Panc1 (cell line): ENCODE measurements at regions not wholly inside any gene's neighbourhood (a gene's known extent, or its start where the extent isn't known, plus 50 kb on each side); places are given as distances from the start of the nearest gene placed in this dataset.

ENCODE experiments used
- ATAC-seq: fragments of 200-7000 bp; cut with Tn5 transposase; 2 replicates; pipeline ENCODE4 v1.9.1; 2020; ENCODE audit warnings: mild to moderate bottlenecking, moderate library complexity
- BruUV-seq: library from RNA; stranded (reverse); fragments of 400-500 nt; replicated peaks from 2 replicates; lab custom pipeline; 2021; lab: Mats Ljungman, UMichigan
- CTCF ChIA-PET: fragments of 300-600 bp; sonication (Branson Sonifier 250); formaldehyde crosslinking; loops from one replicate; lab custom pipeline; 2022; ENCODE audit warnings: antibody characterized with exemption; lab: Charles Lee
- POLR2A ChIA-PET: fragments of 300-600 bp; sonication (Branson Sonifier 250); formaldehyde crosslinking; loops from one replicate; lab custom pipeline; 2022; ENCODE audit warnings: antibody characterized with exemption; lab: Charles Lee
- DNase-seq: peaks from one replicate; pipeline ENCODE4 v3.0.0-alpha.2; 2010; ENCODE audit warnings: low read depth, low spot score
- H3K27ac ChIP-seq: 2 replicates; pipeline ENCODE4 v1.5.1; 2011; ENCODE audit warnings: mild to moderate bottlenecking, low read length, inconsistent platforms
- H3K27me3 ChIP-seq: fragments of 200-500 bp; sonication (Bioruptor generic); 2 replicates; pipeline ENCODE4 v1.6.0; 2014; ENCODE audit warnings: low read length, inconsistent platforms; ENCODE audit not compliant: control insufficient read depth, insufficient read depth
- H3K36me3 ChIP-seq: fragments of 200-500 bp; sonication (Bioruptor generic); 2 replicates; pipeline ENCODE4 v1.5.1; 2014; ENCODE audit warnings: inconsistent platforms, mild to moderate bottlenecking, low read length, moderate library complexity; ENCODE audit not compliant: control insufficient read depth, insufficient read depth
- H3K4me1 ChIP-seq: 2 replicates; pipeline ENCODE4 v1.5.1; 2011; ENCODE audit warnings: inconsistent platforms, mild to moderate bottlenecking, low read length, moderate library complexity; ENCODE audit not compliant: control insufficient read depth, insufficient read depth
- H3K4me3 ChIP-seq, 2 experiments: 2 replicates each; pipeline ENCODE4 v1.5.1; 2011 to 2012; ENCODE audit warnings: low read depth in 2 of 2, low read length in 2 of 2, mild to moderate bottlenecking in 2 of 2, inconsistent platforms in 1 of 2, moderate library complexity in 1 of 2
- H3K9me3 ChIP-seq: fragments of 200-500 bp; sonication (Bioruptor generic); 2 replicates; pipeline ENCODE4 v1.5.1; 2014; ENCODE audit warnings: low read depth, mild to moderate bottlenecking, inconsistent platforms, low read length, moderate library complexity; ENCODE audit not compliant: control insufficient read depth, insufficient read depth
- POLR2AphosphoS5 ChIP-seq: IDR thresholded peaks from 2 replicates; pipeline ENCODE4 v1.6.1; 2012; ENCODE audit warnings: mild to moderate bottlenecking, low read depth, low read length, moderate library complexity
- SIN3A ChIP-seq: IDR thresholded peaks from 2 replicates; pipeline ENCODE4 v1.6.1; 2012; ENCODE audit warnings: low read depth, mild to moderate bottlenecking, low read length, moderate library complexity, borderline replicate concordance; ENCODE audit not compliant: insufficient read depth
- TCF7L2 ChIP-seq: IDR thresholded peaks from 2 replicates; pipeline ENCODE4 v1.6.1; 2011; ENCODE audit warnings: mild to moderate bottlenecking, low read depth, low read length, inconsistent platforms
- in situ Hi-C: cut with HindIII; loops from 2 replicates; pipeline ENCODE4 v1.10.0; 2016; ENCODE audit warnings: low sequenced_read_pairs, low pct_unique_long_range_greater_than_20kb
- intact Hi-C: fragments of 100-400 bp; cut with micrococcal nuclease; formaldehyde crosslinking; loops from one replicate; pipeline ENCODE4 v1.10.0; 2022; ENCODE audit not compliant: unreplicated experiment
- TF ChIP-seq, protein P1 (sequence below): fragments of 450-650 bp; IDR thresholded peaks from 2 replicates; pipeline ENCODE4 v1.5.1; 2017; ENCODE audit warnings: mild to moderate bottlenecking
- TF ChIP-seq, protein P2 (sequence below), 2 experiments: IDR thresholded peaks; 2 replicates each; pipeline ENCODE4 v1.6.1; 2011 to 2012; ENCODE audit warnings: low read depth in 2 of 2, control low read depth in 1 of 2, low read length in 1 of 2, mild to moderate bottlenecking in 1 of 2, moderate library complexity in 1 of 2; ENCODE audit not compliant: insufficient read depth in 1 of 2

DNA sequence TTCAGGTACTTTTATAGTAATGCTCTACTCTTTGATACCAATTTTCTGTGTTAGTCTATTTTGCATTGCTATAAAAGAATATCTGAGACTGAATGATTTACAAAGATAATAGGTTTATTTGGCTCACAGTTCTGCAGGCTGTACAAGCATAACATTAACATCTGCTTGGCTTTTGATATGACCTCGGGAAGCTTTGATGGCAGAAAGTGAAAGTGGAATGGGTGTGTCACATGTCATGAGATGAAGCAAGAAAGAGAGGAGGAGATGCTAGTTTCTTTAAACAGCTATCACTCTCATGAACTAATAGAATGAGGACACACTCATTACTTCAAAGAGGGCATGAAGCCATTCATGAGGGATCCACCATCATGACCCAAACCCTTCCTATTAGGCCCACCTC, 270.9 kb upstream of the IL12B start:
- no peak for ATAC-seq
- BruUV-seq = no TSS peak
- DNase-seq = no peak
- H3K36me3 ChIP-seq = no peaks in the 10 kb centered on the region
- no peaks in the 10 kb centered on the region for H3K9me3 ChIP-seq
- H3K27me3 ChIP-seq = no peaks in the 10 kb centered on the region
- CTCF ChIA-PET = no interaction called here
- intact Hi-C loops = no loop called here
- no peaks in the 10 kb centered on the region for H3K4me1 ChIP-seq
- in situ Hi-C loops = no loop called here
- TF ChIP-seq SIN3A (no peak), TCF7L2 (no peak), POLR2AphosphoS5 (no peak)
- TF ChIP-seq, protein P1, sequence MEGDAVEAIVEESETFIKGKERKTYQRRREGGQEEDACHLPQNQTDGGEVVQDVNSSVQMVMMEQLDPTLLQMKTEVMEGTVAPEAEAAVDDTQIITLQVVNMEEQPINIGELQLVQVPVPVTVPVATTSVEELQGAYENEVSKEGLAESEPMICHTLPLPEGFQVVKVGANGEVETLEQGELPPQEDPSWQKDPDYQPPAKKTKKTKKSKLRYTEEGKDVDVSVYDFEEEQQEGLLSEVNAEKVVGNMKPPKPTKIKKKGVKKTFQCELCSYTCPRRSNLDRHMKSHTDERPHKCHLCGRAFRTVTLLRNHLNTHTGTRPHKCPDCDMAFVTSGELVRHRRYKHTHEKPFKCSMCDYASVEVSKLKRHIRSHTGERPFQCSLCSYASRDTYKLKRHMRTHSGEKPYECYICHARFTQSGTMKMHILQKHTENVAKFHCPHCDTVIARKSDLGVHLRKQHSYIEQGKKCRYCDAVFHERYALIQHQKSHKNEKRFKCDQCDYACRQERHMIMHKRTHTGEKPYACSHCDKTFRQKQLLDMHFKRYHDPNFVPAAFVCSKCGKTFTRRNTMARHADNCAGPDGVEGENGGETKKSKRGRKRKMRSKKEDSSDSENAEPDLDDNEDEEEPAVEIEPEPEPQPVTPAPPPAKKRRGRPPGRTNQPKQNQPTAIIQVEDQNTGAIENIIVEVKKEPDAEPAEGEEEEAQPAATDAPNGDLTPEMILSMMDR = no peak
- TF ChIP-seq, protein P2, sequence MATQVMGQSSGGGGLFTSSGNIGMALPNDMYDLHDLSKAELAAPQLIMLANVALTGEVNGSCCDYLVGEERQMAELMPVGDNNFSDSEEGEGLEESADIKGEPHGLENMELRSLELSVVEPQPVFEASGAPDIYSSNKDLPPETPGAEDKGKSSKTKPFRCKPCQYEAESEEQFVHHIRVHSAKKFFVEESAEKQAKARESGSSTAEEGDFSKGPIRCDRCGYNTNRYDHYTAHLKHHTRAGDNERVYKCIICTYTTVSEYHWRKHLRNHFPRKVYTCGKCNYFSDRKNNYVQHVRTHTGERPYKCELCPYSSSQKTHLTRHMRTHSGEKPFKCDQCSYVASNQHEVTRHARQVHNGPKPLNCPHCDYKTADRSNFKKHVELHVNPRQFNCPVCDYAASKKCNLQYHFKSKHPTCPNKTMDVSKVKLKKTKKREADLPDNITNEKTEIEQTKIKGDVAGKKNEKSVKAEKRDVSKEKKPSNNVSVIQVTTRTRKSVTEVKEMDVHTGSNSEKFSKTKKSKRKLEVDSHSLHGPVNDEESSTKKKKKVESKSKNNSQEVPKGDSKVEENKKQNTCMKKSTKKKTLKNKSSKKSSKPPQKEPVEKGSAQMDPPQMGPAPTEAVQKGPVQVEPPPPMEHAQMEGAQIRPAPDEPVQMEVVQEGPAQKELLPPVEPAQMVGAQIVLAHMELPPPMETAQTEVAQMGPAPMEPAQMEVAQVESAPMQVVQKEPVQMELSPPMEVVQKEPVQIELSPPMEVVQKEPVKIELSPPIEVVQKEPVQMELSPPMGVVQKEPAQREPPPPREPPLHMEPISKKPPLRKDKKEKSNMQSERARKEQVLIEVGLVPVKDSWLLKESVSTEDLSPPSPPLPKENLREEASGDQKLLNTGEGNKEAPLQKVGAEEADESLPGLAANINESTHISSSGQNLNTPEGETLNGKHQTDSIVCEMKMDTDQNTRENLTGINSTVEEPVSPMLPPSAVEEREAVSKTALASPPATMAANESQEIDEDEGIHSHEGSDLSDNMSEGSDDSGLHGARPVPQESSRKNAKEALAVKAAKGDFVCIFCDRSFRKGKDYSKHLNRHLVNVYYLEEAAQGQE (IDR thresholded peaks at IDR 0.05; ENCODE audit: insufficient read depth in 1 of 2, low read depth in 2 of 2, low read length in 1 of 2) = no peak
- H3K27ac ChIP-seq = no peak overlapping the region
- POLR2A ChIA-PET = no interaction called here
- no peak overlapping the region for H3K4me3 ChIP-seq

DNA sequence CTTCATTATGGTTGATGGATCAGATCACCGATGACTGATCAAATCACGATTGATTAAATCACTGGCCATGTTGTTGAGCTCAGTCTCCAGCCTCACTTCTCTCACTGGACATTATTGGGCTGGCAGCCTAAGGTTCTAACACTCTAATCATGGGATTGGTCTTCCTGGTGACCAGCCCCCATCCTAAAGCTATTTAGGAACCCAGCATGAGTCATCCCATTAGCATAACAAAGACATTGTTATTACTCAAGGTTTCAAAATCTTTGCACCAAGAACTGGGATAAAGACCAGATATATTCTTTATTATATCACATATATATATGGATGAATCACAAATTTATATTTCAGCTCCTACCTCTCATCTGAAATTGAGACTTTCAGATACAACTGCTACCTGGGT, 272.1 kb upstream of the IL12B start:
- Histone ChIP-seq H3K36me3 (no peaks in the 10 kb centered on the region), H3K4me1 (no peaks in the 10 kb centered on the region), H3K27ac (no peak overlapping the region), H3K27me3 (no peaks in the 10 kb centered on the region), H3K4me3 (no peak overlapping the region), H3K9me3 (no peaks in the 10 kb centered on the region)
- in situ Hi-C loops (no loop called here), intact Hi-C loops (no loop called here)
- TF ChIP-seq, protein P1 = no peak
- no peak for TF ChIP-seq POLR2AphosphoS5
- TF ChIP-seq, protein P2 (IDR thresholded peaks at IDR 0.05; ENCODE audit: insufficient read depth in 1 of 2, low read depth in 2 of 2, low read length in 1 of 2) = no peak
- TF ChIP-seq SIN3A = no peak
- no peak for TF ChIP-seq TCF7L2
- ChIA-PET CTCF (interaction anchor here (0.5 kb wide), 1 partner anchor 99 kb away, joined by 9 read pairs; no protein-coding TSS in a partner anchor), POLR2A (no interaction called here)
- ATAC-seq (no peak), DNase-seq (no peak)
- no TSS peak for BruUV-seq
